Breast epithelium (tissue), 3 donors: ENCODE measurements at regions not wholly inside any gene's neighbourhood (a gene's known extent, or its start where the extent isn't known, plus 50 kb on each side); places are given as distances from the start of the nearest gene placed in this dataset.

Source experiments
- CTCF ChIP-seq, 3 donors: fragments of 450-650 bp; IDR thresholded peaks; one replicate each; pipeline ENCODE4 v1.5.1; 2016 to 2017; ENCODE audit warnings: antibody characterized with exemption in 3 of 3, mild to moderate bottlenecking in 3 of 3, moderate library complexity in 3 of 3
- POLR2A ChIP-seq: fragments of 450-650 bp; IDR thresholded peaks from one replicate; pipeline ENCODE4 v1.6.1; 2016; ENCODE audit warnings: antibody characterized with exemption, mild to moderate bottlenecking, moderate library complexity

GRCh38 chr2:120915670-120916069 lies 180.0 kb downstream of the GLI2 start:
- TF ChIP-seq CTCF (IDR thresholded peaks at IDR 0.05) (no peak), POLR2A (no peak)
